Nephron progenitor cell (in vitro differentiated cells): ENCODE measurements at regions not wholly inside any gene's neighbourhood (a gene's known extent, or its start where the extent isn't known, plus 50 kb on each side); places are given as distances from the start of the nearest gene placed in this dataset.

ENCODE experiments used
- DNase-seq: peaks from one replicate; pipeline ENCODE4 v3.0.0; 2021
- H3K27ac Mint-ChIP-seq: 2 replicates; pipeline ENCODE4 v1.8.0; 2021; ENCODE audit warnings: mild to moderate bottlenecking, moderate library complexity, mixed read lengths
- H3K27me3 Mint-ChIP-seq: 2 replicates; pipeline ENCODE4 v1.8.0; 2021; ENCODE audit warnings: mild to moderate bottlenecking, low read depth, mixed read lengths; ENCODE audit not compliant: poor library complexity
- H3K36me3 Mint-ChIP-seq: 2 replicates; pipeline ENCODE4 v1.8.0; 2021; ENCODE audit warnings: low read depth, mixed read lengths
- H3K4me1 Mint-ChIP-seq: 2 replicates; pipeline ENCODE4 v1.8.0; 2021; ENCODE audit warnings: mixed read lengths
- H3K4me3 Mint-ChIP-seq: 2 replicates; pipeline ENCODE4 v1.8.0; 2021; ENCODE audit warnings: mild to moderate bottlenecking, moderate library complexity, mixed read lengths
- H3K9me3 Mint-ChIP-seq: 2 replicates; pipeline ENCODE4 v1.8.0; 2021; ENCODE audit warnings: mild to moderate bottlenecking, moderate library complexity, mixed read lengths
- TF ChIP-seq, protein P1 (sequence below): fragments of 200-600 bp; sonication (generic); IDR thresholded peaks from 2 replicates; pipeline ENCODE4 v1.5.0; 2021; ENCODE audit warnings: antibody characterized with exemption

DNA sequence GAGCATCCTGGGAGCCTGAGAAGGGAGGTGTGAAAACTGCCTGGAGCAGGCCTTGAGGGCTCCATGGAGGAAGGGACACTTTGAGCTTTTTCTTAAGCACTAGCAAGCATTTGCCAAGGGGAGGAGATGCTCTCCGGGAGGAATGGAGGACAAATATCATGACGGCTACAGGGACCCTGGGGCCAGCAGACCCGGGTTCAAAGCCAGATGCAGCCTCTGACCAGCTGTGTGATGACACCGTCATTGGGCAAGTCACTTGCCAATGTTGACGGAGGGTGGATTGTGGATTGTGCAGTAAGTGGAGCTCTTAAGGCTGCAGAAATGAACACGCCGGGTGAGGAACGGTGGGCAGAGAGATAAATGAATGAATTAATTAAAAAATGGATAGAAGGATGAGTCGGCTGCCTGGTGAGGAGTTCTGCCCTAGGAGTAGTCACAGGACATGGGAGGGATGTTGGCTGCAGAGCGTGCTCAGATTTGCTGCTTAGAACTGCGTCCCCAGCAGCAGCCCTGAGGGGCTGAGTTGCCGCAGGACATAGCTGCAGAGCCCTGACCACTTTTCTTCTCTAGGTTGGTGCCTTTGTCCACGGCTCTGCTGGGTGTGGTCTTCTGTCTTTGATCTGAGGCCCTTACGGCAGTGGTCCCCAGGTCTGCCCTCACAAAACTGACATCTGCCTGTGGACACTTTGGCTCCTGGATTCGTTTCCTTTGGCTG lies 507.6 kb downstream of the NPHP4 start:
- Mint-ChIP-seq H3K27ac (no peak overlapping the region), H3K4me3 (no peak overlapping the region), H3K36me3 (no peaks in the 10 kb centered on the region), H3K27me3 (peaks cover 35% of the 10 kb centered on the region), H3K9me3 (no peaks in the 10 kb centered on the region), H3K4me1 (peaks cover 7% of the 10 kb centered on the region)
- no peak for DNase-seq
- TF ChIP-seq, protein P1, sequence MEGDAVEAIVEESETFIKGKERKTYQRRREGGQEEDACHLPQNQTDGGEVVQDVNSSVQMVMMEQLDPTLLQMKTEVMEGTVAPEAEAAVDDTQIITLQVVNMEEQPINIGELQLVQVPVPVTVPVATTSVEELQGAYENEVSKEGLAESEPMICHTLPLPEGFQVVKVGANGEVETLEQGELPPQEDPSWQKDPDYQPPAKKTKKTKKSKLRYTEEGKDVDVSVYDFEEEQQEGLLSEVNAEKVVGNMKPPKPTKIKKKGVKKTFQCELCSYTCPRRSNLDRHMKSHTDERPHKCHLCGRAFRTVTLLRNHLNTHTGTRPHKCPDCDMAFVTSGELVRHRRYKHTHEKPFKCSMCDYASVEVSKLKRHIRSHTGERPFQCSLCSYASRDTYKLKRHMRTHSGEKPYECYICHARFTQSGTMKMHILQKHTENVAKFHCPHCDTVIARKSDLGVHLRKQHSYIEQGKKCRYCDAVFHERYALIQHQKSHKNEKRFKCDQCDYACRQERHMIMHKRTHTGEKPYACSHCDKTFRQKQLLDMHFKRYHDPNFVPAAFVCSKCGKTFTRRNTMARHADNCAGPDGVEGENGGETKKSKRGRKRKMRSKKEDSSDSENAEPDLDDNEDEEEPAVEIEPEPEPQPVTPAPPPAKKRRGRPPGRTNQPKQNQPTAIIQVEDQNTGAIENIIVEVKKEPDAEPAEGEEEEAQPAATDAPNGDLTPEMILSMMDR, result no peak

DNA sequence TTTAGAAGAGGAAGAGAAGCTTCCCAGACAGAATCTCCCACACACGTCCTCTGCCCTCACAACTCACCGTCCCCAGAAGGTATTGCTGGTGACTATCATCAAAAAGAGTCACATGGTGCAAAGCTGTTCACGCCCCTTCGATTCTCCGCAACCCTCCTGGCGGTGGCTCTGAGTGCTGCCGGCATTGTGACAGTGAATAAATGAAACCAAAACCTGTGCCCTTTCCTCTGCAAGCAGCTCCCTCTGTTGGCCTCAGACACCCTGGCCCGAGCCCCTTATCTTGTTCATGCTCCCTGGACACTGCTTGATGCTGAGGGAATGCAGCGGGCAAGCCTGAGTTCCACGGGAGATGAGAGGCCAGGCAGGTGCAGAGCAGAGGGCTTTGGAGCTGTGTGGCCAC lies 510.3 kb downstream of the NPHP4 start:
- Mint-ChIP-seq H3K27ac (no peak overlapping the region), H3K4me1 (peaks cover 7% of the 10 kb centered on the region)

DNA sequence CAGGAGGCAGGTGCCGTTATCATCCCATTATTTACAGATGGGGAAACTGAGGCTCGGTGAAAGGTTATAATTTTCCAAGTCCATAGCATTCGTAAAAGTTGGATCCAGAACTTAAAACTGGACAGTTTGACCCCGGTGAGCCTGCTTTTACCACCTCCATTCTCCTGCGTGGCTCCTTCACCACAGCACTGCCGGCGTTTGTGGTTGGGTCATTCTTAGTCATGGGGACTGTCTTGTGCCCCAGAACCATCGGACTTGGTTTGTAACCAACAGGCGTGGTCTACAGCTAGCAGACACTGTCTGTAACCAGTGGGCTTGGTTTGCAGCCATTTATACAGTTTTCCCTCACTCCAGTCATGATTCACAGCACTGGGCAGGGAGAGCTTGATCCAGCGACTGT lies 511.3 kb downstream of the NPHP4 start:
- Mint-ChIP-seq H3K4me1 (peaks cover 7% of the 10 kb centered on the region), H3K27me3 (peaks cover 41% of the 10 kb centered on the region), H3K36me3 (no peaks in the 10 kb centered on the region), H3K9me3 (no peaks in the 10 kb centered on the region), H3K4me3 (no peak overlapping the region), H3K27ac (no peak overlapping the region)
- TF ChIP-seq, protein P1, result no peak
- no peak for DNase-seq

More for the DNA sequence above, 510.3 kb downstream of the NPHP4 start:
- peak; percentile 28 for DNase-seq
- no peak overlapping the region for H3K4me3 Mint-ChIP-seq
- no peaks in the 10 kb centered on the region for H3K9me3 Mint-ChIP-seq
- TF ChIP-seq, protein P1, result peak; percentile 40
- peaks cover 39% of the 10 kb centered on the region for H3K27me3 Mint-ChIP-seq
- H3K36me3 Mint-ChIP-seq, result no peaks in the 10 kb centered on the region

DNA sequence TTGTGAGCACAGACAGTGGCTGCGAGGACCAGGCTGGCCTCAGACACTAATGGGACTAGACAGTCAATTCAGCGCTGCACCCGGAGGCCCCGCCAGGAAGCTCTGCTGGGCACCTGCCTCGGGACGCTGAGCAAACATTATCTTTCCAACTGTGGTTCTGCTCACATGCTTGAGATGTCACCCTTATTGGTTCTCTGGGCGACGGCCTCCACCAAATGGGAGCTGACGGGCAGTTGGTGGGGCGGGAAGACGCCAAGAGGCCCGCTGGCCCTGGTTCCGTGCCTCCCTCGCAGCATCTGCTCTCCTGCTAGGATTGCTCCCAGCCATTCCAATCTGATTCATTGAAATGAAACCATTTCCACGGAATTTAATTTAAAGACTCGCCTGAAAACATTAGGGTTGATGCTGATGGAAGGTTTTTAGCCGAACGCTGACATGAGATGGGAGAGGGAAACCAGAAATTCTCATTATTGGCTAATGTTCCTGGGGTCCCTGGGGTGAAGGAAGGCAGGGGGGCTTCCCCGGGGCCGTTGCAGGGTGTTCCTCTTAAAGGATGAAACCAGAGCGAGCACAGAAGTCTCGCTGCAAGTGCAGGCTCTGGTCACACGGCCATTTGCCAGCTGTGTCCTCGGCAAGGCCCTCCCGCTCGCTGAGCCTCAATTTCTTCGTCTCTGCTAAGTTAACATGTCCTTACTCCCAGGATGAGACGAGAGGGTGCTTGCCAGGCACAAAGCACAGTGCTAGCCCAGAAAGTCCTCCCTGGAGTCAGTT lies 512.2 kb downstream of the NPHP4 start:
- DNase-seq, result no peak
- peaks cover 7% of the 10 kb centered on the region for H3K4me1 Mint-ChIP-seq
- no peaks in the 10 kb centered on the region for H3K9me3 Mint-ChIP-seq
- TF ChIP-seq, protein P1, result no peak
- no peaks in the 10 kb centered on the region for H3K36me3 Mint-ChIP-seq
- H3K27me3 Mint-ChIP-seq, result peaks cover 34% of the 10 kb centered on the region
- no peak overlapping the region for H3K27ac Mint-ChIP-seq
- H3K4me3 Mint-ChIP-seq, result no peak overlapping the region

DNA sequence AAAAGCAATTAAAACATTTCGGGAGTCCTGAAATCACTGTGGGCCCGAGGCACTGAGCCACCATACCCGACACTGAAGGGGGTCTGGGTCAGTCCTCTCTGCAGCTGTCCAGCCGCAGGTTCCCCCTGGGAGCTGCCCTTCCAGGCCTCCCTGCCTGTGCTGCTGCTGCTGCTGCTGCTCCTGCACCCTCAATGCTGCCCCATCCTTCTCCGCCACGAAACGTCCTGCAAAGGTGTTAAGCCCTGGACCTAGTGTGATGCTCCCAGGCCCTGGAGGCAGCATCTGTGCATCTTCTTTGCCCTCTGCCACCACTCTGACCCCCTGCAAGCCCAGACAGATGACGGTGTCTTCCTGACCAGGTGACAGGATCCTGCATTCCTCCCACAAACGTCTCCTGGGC lies 513.3 kb downstream of the NPHP4 start:
- H3K27me3 Mint-ChIP-seq, result peaks cover 29% of the 10 kb centered on the region
- H3K4me3 Mint-ChIP-seq, result no peak overlapping the region
- DNase-seq, result no peak
- no peak overlapping the region for H3K27ac Mint-ChIP-seq
- TF ChIP-seq, protein P1, result no peak
- no peaks in the 10 kb centered on the region for H3K36me3 Mint-ChIP-seq
- no peaks in the 10 kb centered on the region for H3K9me3 Mint-ChIP-seq
- peaks cover 7% of the 10 kb centered on the region for H3K4me1 Mint-ChIP-seq
